HEK293 (cell line): ENCODE measurements at regions not wholly inside any gene's neighbourhood (a gene's known extent, or its start where the extent isn't known, plus 50 kb on each side); places are given as distances from the start of the nearest gene placed in this dataset.

Source experiments
- CTCF ChIA-PET: fragments of 350-600 bp; formaldehyde crosslinking; extraction: SDS; loops from one replicate; lab custom pipeline; 2021; ENCODE audit warnings: antibody characterized with exemption; lab: Yijun Ruan, JAX
- POLR2A ChIA-PET: fragments of 300-600 bp; formaldehyde crosslinking; extraction: SDS; loops from one replicate; lab custom pipeline; 2020; ENCODE audit warnings: antibody characterized with exemption, inconsistent platforms; lab: Yijun Ruan, JAX
- H3K27ac ChIP-seq: fragments of 200-500 bp; sonication (Bioruptor generic); 2 replicates; pipeline ENCODE4 v1.5.1; 2014; ENCODE audit warnings: low read depth, low read length, control low read depth, inconsistent platforms; ENCODE audit errors: extremely low read depth
- H3K36me3 ChIP-seq, 2 experiments: fragments of 200-500 bp in 1 of 2; sonication (Bioruptor generic) in 1 of 2; 1 replicate in 1 of 2; 2 replicates in 1 of 2; pipeline ENCODE4 v1.5.1; 2014 to 2017; ENCODE audit warnings: inconsistent platforms in 2 of 2, low read length in 2 of 2; ENCODE audit not compliant: control insufficient read depth in 2 of 2, insufficient read depth in 1 of 2
- H3K4me1 ChIP-seq: fragments of 200-500 bp; sonication (Bioruptor generic); 2 replicates; pipeline ENCODE4 v1.5.1; 2014; ENCODE audit warnings: mild to moderate bottlenecking, low read length, inconsistent platforms; ENCODE audit not compliant: control insufficient read depth, insufficient read depth
- H3K4me3 ChIP-seq: 2 replicates; pipeline ENCODE4 v1.5.1; 2011; ENCODE audit warnings: low read depth, mild to moderate bottlenecking, control low read depth, low read length, moderate library complexity
- H3K9me3 ChIP-seq: fragments of 200-500 bp; sonication (Bioruptor generic); 2 replicates; pipeline ENCODE4 v1.5.1; 2014; ENCODE audit warnings: low read depth, low read length, inconsistent platforms; ENCODE audit not compliant: control insufficient read depth, insufficient read depth
- BCL11A ChIP-seq: fragments of 450-650 bp; formaldehyde crosslinking; IDR thresholded peaks from 2 replicates; pipeline ENCODE4 v1.5.1; 2016; ENCODE audit warnings: low read depth, missing biosample characterization, missing genetic modification characterization
- BCL6B ChIP-seq: fragments of 450-650 bp; formaldehyde crosslinking; IDR thresholded peaks from 2 replicates; pipeline ENCODE4 v1.5.1; 2017; ENCODE audit warnings: missing biosample characterization, missing genetic modification characterization
- GLI4 ChIP-seq: fragments of 450-650 bp; formaldehyde crosslinking; IDR thresholded peaks from 2 replicates; pipeline ENCODE4 v1.5.1; 2016; ENCODE audit warnings: missing biosample characterization, missing genetic modification characterization
- REPIN1 ChIP-seq: fragments of 450-650 bp; formaldehyde crosslinking; IDR thresholded peaks from 2 replicates; pipeline ENCODE4 v1.5.1; 2017; ENCODE audit warnings: missing biosample characterization, missing genetic modification characterization, low read depth
- SCRT1 ChIP-seq: fragments of 450-650 bp; formaldehyde crosslinking; IDR thresholded peaks from 2 replicates; pipeline ENCODE4 v1.5.1; 2016; ENCODE audit warnings: missing biosample characterization, missing genetic modification characterization, borderline replicate concordance
- SP7 ChIP-seq: fragments of 450-650 bp; formaldehyde crosslinking; IDR thresholded peaks from 2 replicates; pipeline ENCODE4 v1.5.1; 2016; ENCODE audit warnings: missing biosample characterization, missing genetic modification characterization
- ZFP69B ChIP-seq: fragments of 450-650 bp; formaldehyde crosslinking; IDR thresholded peaks from 2 replicates; pipeline ENCODE4 v1.5.1; 2016; ENCODE audit warnings: missing biosample characterization, missing genetic modification characterization
- ZNF114 ChIP-seq: fragments of 450-650 bp; formaldehyde crosslinking; IDR thresholded peaks from 2 replicates; pipeline ENCODE4 v1.5.0; 2017; ENCODE audit warnings: missing biosample characterization, missing genetic modification characterization
- ZNF121 ChIP-seq: fragments of 450-650 bp; formaldehyde crosslinking; IDR thresholded peaks from 2 replicates; pipeline ENCODE4 v1.5.1; 2016; ENCODE audit warnings: missing biosample characterization, missing genetic modification characterization
- ZNF140 ChIP-seq: fragments of 450-650 bp; formaldehyde crosslinking; IDR thresholded peaks from 2 replicates; pipeline ENCODE4 v1.5.1; 2016; ENCODE audit warnings: missing biosample characterization, missing genetic modification characterization
- ZNF248 ChIP-seq: fragments of 450-650 bp; formaldehyde crosslinking; IDR thresholded peaks from 2 replicates; pipeline ENCODE4 v1.5.1; 2017; ENCODE audit warnings: missing biosample characterization, missing genetic modification characterization
- ZNF324 ChIP-seq: fragments of 450-650 bp; formaldehyde crosslinking; IDR thresholded peaks from 2 replicates; pipeline ENCODE4 v1.5.1; 2016; ENCODE audit warnings: missing biosample characterization, missing genetic modification characterization
- ZNF354C ChIP-seq: fragments of 450-650 bp; formaldehyde crosslinking; IDR thresholded peaks from 2 replicates; pipeline ENCODE4 v1.5.1; 2016; ENCODE audit warnings: missing biosample characterization, missing genetic modification characterization, low read depth, borderline replicate concordance
- ZNF488 ChIP-seq: fragments of 450-650 bp; formaldehyde crosslinking; IDR thresholded peaks from 2 replicates; pipeline ENCODE4 v1.5.1; 2016; ENCODE audit warnings: missing biosample characterization, missing genetic modification characterization
- ZNF521 ChIP-seq: fragments of 450-650 bp; formaldehyde crosslinking; IDR thresholded peaks from 2 replicates; pipeline ENCODE4 v1.5.1; 2017; ENCODE audit warnings: missing biosample characterization, mild to moderate bottlenecking, missing genetic modification characterization
- ZNF600 ChIP-seq: fragments of 450-650 bp; formaldehyde crosslinking; IDR thresholded peaks from 2 replicates; pipeline ENCODE4 v1.5.1; 2016; ENCODE audit warnings: missing biosample characterization, missing genetic modification characterization
- ZNF624 ChIP-seq: fragments of 450-650 bp; formaldehyde crosslinking; IDR thresholded peaks from 2 replicates; pipeline ENCODE4 v1.5.1; 2017; ENCODE audit warnings: missing biosample characterization, missing genetic modification characterization
- ZNF660 ChIP-seq: fragments of 450-650 bp; IDR thresholded peaks from 2 replicates; pipeline ENCODE4 v1.5.1; 2018; ENCODE audit warnings: missing biosample characterization, mild to moderate bottlenecking, missing genetic modification characterization
- ZNF776 ChIP-seq: fragments of 450-650 bp; formaldehyde crosslinking; IDR thresholded peaks from 2 replicates; pipeline ENCODE4 v1.5.0; 2017; ENCODE audit warnings: missing biosample characterization, missing genetic modification characterization, borderline replicate concordance
- ZNF792 ChIP-seq: fragments of 450-650 bp; formaldehyde crosslinking; IDR thresholded peaks from 2 replicates; pipeline ENCODE4 v1.5.1; 2016; ENCODE audit warnings: missing biosample characterization, missing genetic modification characterization
- ZNF830 ChIP-seq: fragments of 450-650 bp; IDR thresholded peaks from 2 replicates; pipeline ENCODE4 v1.5.0; 2018; ENCODE audit warnings: missing biosample characterization, missing genetic modification characterization, low read depth, mild to moderate bottlenecking, moderate library complexity
- TF ChIP-seq, protein P1 (sequence below): fragments of 450-650 bp; formaldehyde crosslinking; IDR thresholded peaks from 2 replicates; pipeline ENCODE4 v1.5.1; 2016; ENCODE audit warnings: missing biosample characterization, missing genetic modification characterization
- TF ChIP-seq, protein P2 (sequence below): fragments of 450-650 bp; formaldehyde crosslinking; IDR thresholded peaks from 2 replicates; pipeline ENCODE4 v1.5.1; 2016; ENCODE audit warnings: missing biosample characterization, missing genetic modification characterization

GRCh38 chr7:47185170-47185569 is 396.7 kb downstream of the TNS3 start:
- POLR2A ChIA-PET, result no interaction called here
- no peak overlapping the region for H3K27ac ChIP-seq
- TF ChIP-seq ZNF776 (tag by site-specific recombination) (no peak), GLI4 (tag by site-specific recombination) (no peak), ZNF660 (no peak)
- no peaks in the 10 kb centered on the region for H3K4me1 ChIP-seq
- no peak overlapping the region for H3K4me3 ChIP-seq
- CTCF ChIA-PET, result interaction anchor here (0.6 to 1.3 kb wide), 3 partner anchors 65 to 1263 kb away, joined by 3 to 7 read pairs (median 6); no protein-coding TSS in a partner anchor
- no peaks in the 10 kb centered on the region for H3K36me3 ChIP-seq
- H3K9me3 ChIP-seq, result no peaks in the 10 kb centered on the region

- no peak overlapping the region for H3K4me3 ChIP-seq
- H3K27ac ChIP-seq, result no peak overlapping the region
- CTCF ChIA-PET, result interaction anchor here (0.6 to 1.2 kb wide), 4 partner anchors 55 to 1262 kb away, joined by 3 to 5 read pairs (median 3); no protein-coding TSS in a partner anchor
- TF ChIP-seq ZNF600 (tag by site-specific recombination) (no peak), ZNF140 (tag by site-specific recombination) (no peak), ZFP69B (tag by site-specific recombination) (no peak), SP7 (no peak), BCL11A (tag by site-specific recombination) (no peak), BCL6B (tag by site-specific recombination) (no peak)
- TF ChIP-seq, protein P1, sequence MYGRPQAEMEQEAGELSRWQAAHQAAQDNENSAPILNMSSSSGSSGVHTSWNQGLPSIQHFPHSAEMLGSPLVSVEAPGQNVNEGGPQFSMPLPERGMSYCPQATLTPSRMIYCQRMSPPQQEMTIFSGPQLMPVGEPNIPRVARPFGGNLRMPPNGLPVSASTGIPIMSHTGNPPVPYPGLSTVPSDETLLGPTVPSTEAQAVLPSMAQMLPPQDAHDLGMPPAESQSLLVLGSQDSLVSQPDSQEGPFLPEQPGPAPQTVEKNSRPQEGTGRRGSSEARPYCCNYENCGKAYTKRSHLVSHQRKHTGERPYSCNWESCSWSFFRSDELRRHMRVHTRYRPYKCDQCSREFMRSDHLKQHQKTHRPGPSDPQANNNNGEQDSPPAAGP (tag by site-specific recombination), result no peak
- TF ChIP-seq, all 188 proteins: peak for 0
- Histone ChIP-seq H3K9me3 (no peaks in the 10 kb centered on the region), H3K4me1 (no peaks in the 10 kb centered on the region), H3K36me3 (no peaks in the 10 kb centered on the region)
- POLR2A ChIA-PET, result no interaction called here
Observed at GRCh38 chr7:47183862-47184590, 397.9 kb downstream of the TNS3 start.

GRCh38 chr7:47181746-47182361 is 400.1 kb downstream of the TNS3 start:
- ChIA-PET POLR2A (no interaction called here), CTCF (interaction anchor here (0.6 to 2.9 kb wide), 13 partner anchors 37 to 1623 kb away, joined by 3 to 11 read pairs (median 3); no protein-coding TSS in a partner anchor)
- Histone ChIP-seq H3K27ac (no peak overlapping the region), H3K36me3 (no peaks in the 10 kb centered on the region), H3K4me3 (no peak overlapping the region), H3K9me3 (no peaks in the 10 kb centered on the region), H3K4me1 (no peaks in the 10 kb centered on the region)
- no peak for TF ChIP-seq ZNF521 (tag by site-specific recombination)
- no peak for TF ChIP-seq ZNF324 (tag by site-specific recombination)
- TF ChIP-seq ZNF624 (tag by site-specific recombination), result no peak
- TF ChIP-seq ZNF114 (tag by site-specific recombination), result no peak
- no peak for TF ChIP-seq ZNF354C (tag by site-specific recombination)
- TF ChIP-seq, protein P2, sequence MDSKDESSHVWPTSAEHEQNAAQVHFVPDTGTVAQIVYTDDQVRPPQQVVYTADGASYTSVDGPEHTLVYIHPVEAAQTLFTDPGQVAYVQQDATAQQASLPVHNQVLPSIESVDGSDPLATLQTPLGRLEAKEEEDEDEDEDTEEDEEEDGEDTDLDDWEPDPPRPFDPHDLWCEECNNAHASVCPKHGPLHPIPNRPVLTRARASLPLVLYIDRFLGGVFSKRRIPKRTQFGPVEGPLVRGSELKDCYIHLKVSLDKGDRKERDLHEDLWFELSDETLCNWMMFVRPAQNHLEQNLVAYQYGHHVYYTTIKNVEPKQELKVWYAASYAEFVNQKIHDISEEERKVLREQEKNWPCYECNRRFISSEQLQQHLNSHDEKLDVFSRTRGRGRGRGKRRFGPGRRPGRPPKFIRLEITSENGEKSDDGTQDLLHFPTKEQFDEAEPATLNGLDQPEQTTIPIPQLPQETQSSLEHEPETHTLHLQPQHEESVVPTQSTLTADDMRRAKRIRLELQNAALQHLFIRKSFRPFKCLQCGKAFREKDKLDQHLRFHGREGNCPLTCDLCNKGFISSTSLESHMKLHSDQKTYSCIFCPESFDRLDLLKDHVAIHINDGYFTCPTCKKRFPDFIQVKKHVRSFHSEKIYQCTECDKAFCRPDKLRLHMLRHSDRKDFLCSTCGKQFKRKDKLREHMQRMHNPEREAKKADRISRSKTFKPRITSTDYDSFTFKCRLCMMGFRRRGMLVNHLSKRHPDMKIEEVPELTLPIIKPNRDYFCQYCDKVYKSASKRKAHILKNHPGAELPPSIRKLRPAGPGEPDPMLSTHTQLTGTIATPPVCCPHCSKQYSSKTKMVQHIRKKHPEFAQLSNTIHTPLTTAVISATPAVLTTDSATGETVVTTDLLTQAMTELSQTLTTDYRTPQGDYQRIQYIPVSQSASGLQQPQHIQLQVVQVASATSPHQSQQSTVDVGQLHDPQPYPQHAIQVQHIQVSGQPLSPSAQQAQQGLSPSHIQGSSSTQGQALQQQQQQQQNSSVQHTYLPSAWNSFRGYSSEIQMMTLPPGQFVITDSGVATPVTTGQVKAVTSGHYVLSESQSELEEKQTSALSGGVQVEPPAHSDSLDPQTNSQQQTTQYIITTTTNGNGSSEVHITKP (tag by site-specific recombination), result no peak
- TF ChIP-seq ZNF830, result no peak
- TF ChIP-seq ZNF792 (tag by site-specific recombination), result no peak
- TF ChIP-seq REPIN1 (tag by site-specific recombination), result no peak
- no peak for TF ChIP-seq SCRT1
- TF ChIP-seq ZNF121 (tag by site-specific recombination), result no peak
- TF ChIP-seq ZNF248 (tag by site-specific recombination), result no peak
- no peak for TF ChIP-seq ZNF488 (tag by site-specific recombination)
